ENCODE measurements at regions not wholly inside any gene's neighbourhood (a gene's known extent, or its start where the extent isn't known, plus 50 kb on each side); places are given as distances from the start of the nearest gene placed in this dataset.
"Not testable (repeated sequence)": the region's sequence is repeated elsewhere in the genome, so short reads cannot be mapped to it uniquely, and the experiment has no call there.

GRCh38 chr4:3611778-3612177, 79.6 kb upstream of the LRPAP1 start:
- Histone ChIP-seq H3K4me3 (no peak overlapping the region), H3K36me3 (no peaks in the 10 kb centered on the region), H3K4me2 (no peak overlapping the region), H3K9me3 (replicated peaks in 1 of 11) (peaks cover 0 to 7% (median 0%) of the 10 kb centered on the region in 11 experiments; a peak in 2 of 22 replicates), H3K9ac (no peak overlapping the region), H3K27me3 (no peaks in the 10 kb centered on the region), H3K27ac (no peak overlapping the region), H3K4me1 (peaks cover 0 to 6% (median 0%) of the 10 kb centered on the region in 10 experiments; a peak in 6 of 20 replicates), H4K20me1 (no peaks in the 10 kb centered on the region; a peak in 1 of 22 replicates)
- TF ChIP-seq Cebpa-rat (IDR thresholded peaks at IDR 0.05) = no peak

- H3K27me3 ChIP-seq; H3K27ac ChIP-seq; H3K4me1 ChIP-seq; H3K4me2 ChIP-seq; H3K36me3 ChIP-seq; H4K20me1 ChIP-seq; H3K9ac ChIP-seq; H3K4me3 ChIP-seq; H3K9me3 ChIP-seq (replicated peaks in 1 of 11): not testable (repeated sequence)
These were observed 78.6 kb upstream of the LRPAP1 start for GRCh38 chr4:3610851-3611250.

GRCh38 chr4:3609905-3610304, 77.7 kb upstream of the LRPAP1 start:
- H3K36me3 ChIP-seq; H3K4me1 ChIP-seq; H3K4me2 ChIP-seq; H3K9ac ChIP-seq; H3K27me3 ChIP-seq; H4K20me1 ChIP-seq; H3K4me3 ChIP-seq; H3K9me3 ChIP-seq (replicated peaks in 1 of 11); H3K27ac ChIP-seq: not testable (repeated sequence)

- H4K20me1 ChIP-seq = no peaks in the 10 kb centered on the region; a peak in 1 of 22 replicates
- no peak overlapping the region for H3K9ac ChIP-seq
- no peak overlapping the region for H3K4me3 ChIP-seq
- H3K4me1 ChIP-seq = peaks cover 0 to 6% (median 0%) of the 10 kb centered on the region in 10 experiments; a peak in 5 of 20 replicates
- H3K9me3 ChIP-seq (replicated peaks in 1 of 11) = peaks cover 0 to 4% (median 0%) of the 10 kb centered on the region in 11 experiments; a peak in 2 of 22 replicates
- no peak overlapping the region for H3K27ac ChIP-seq
- H3K4me2 ChIP-seq = peak overlapping the region in 1 of 11 experiments; percentile 10; a peak in 1 of 22 replicates
- H3K27me3 ChIP-seq = no peaks in the 10 kb centered on the region
- no peak for TF ChIP-seq Cebpa-rat (IDR thresholded peaks at IDR 0.05)
- no peaks in the 10 kb centered on the region for H3K36me3 ChIP-seq
These were observed 75.7 kb upstream of the LRPAP1 start for GRCh38 chr4:3607690-3608552.

- H3K4me3 ChIP-seq; H3K9me3 ChIP-seq (replicated peaks in 1 of 11); H3K27ac ChIP-seq; H3K36me3 ChIP-seq; H3K9ac ChIP-seq; H3K4me2 ChIP-seq; H3K4me1 ChIP-seq; H4K20me1 ChIP-seq; H3K27me3 ChIP-seq: not testable (repeated sequence)
These were observed 74.6 kb upstream of the LRPAP1 start for GRCh38 chr4:3606850-3607249.

DNA sequence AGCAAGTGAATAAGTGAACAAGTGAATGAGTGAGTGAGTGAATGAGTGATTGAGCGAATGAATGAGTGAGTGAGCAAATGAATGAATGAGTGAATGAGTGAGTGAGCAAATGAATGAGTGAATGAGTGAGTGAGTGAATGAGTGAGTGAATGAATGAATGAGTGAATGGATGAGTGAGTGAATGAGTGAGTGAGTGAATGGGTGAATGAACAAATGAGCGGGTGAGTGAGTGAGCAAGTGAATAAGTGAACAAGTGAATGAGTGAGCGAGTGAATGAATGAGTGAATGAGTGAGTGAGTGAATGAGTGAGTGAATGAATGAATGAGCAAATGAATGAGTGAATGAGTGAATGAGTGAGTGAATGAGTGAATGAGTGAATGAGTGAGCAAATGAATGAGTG, 74.0 kb upstream of the LRPAP1 start:
- H3K4me1 ChIP-seq, H3K27ac ChIP-seq: not testable (repeated sequence)

GRCh38 chr4:3605491-3605890, 73.3 kb upstream of the LRPAP1 start:
- TF ChIP-seq Cebpa-rat (IDR thresholded peaks at IDR 0.05) = no peak
- no peaks in the 10 kb centered on the region for H3K36me3 ChIP-seq
- H3K4me2 ChIP-seq = no peak overlapping the region
- H3K4me3 ChIP-seq = no peak overlapping the region
- no peak overlapping the region; a peak in 1 of 22 replicates for H3K9ac ChIP-seq
- H3K27me3 ChIP-seq = no peaks in the 10 kb centered on the region
- H4K20me1 ChIP-seq = no peaks in the 10 kb centered on the region; a peak in 1 of 22 replicates
- peaks cover 0 to 9% (median 5%) of the 10 kb centered on the region in 11 experiments; a peak in 9 of 22 replicates for H3K9me3 ChIP-seq (replicated peaks in 1 of 11)
- H3K4me1 ChIP-seq = peaks cover 0 to 6% (median 0%) of the 10 kb centered on the region in 10 experiments; a peak in 4 of 20 replicates
- H3K27ac ChIP-seq = no peak overlapping the region

More for the DNA sequence above, 74.0 kb upstream of the LRPAP1 start:
- H3K9ac ChIP-seq; H3K27me3 ChIP-seq; H3K36me3 ChIP-seq; H3K4me3 ChIP-seq; H3K9me3 ChIP-seq (replicated peaks in 1 of 11); H3K4me2 ChIP-seq; H4K20me1 ChIP-seq: not testable (repeated sequence)

DNA sequence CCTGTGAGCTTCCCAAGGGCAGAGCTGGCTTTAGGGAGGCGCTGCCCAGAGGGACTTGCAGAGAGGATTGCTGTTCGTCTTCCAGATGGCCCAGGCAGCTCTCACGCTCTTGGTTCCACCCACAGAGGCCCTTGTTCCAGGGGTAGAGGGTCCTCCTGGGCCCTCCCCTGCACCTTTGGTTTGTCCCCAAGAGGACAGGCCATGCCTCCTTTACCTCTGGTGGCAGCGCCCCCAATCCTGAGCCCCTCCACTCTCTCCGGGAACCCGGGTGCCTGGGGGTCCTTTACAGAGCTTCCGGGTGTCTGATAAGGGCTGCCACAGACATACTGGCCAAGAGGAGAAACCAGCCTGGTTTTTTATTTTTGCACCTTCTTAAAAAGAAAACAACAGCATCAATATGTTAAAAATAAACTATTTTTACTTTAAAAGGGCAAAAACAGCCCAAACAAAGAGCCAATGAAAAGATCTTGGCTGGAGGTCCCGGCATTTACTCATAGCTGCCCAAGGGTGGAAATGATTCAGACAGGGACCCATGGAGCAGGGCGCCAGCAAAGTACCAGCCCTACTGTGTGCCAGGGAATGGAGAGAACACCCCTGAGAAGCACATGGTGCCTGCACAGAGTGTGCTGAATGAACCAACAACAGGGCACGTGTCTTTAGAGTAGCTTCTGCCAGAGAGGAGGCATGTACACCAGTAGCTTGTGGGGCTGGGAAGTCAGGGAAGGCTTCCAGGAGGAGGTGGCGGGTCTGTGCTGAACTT, 70.8 kb upstream of the LRPAP1 start:
- H3K9ac ChIP-seq; H3K9me3 ChIP-seq (replicated peaks in 1 of 11): not testable (repeated sequence)

GRCh38 chr4:3601992-3602391, 69.8 kb upstream of the LRPAP1 start:
- Histone ChIP-seq H3K36me3 (no peaks in the 10 kb centered on the region), H3K4me3 (no peak overlapping the region), H3K9me3 (replicated peaks in 1 of 11) (peaks cover 0 to 9% (median 5%) of the 10 kb centered on the region in 11 experiments; a peak in 9 of 22 replicates), H3K9ac (no peak overlapping the region), H3K27ac (no peak overlapping the region), H3K4me2 (no peak overlapping the region), H3K27me3 (no peaks in the 10 kb centered on the region), H3K4me1 (no peaks in the 10 kb centered on the region), H4K20me1 (no peaks in the 10 kb centered on the region)
- TF ChIP-seq Cebpa-rat (IDR thresholded peaks at IDR 0.05) = no peak

More for the DNA sequence above, 70.8 kb upstream of the LRPAP1 start:
- H3K4me1 ChIP-seq, H3K4me2 ChIP-seq, H3K27ac ChIP-seq, H3K27me3 ChIP-seq, H3K4me3 ChIP-seq, H4K20me1 ChIP-seq, H3K36me3 ChIP-seq: not testable (repeated sequence)

DNA sequence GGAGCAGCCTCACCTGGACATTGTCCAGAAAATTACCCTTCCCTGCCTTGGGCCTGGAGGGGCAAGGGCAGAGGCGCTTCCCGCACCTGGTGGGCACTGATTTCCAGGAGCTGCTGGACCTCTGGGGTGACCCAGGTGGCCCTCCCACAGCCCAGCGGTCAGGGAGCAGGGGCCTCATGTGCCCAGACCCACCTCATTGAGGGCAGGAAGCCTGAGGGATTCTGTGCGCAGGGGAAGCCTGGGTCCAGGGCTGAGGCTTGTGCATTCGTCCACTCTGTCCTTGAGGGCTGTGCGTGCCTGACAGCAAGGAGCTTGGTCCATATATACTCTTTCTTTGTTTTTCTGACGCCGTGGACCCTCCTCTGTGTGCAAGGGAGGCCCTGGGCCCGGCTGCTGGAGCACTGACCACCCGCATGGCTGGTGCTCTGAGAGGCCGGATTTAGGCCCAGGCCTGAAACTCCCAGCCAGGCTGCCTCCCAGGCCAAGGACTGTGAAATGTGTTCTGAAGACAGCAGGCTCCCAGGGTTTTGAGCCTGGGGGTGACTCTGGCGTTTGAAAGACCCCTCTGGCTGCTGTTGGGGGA, 69.0 kb upstream of the LRPAP1 start:
- H3K9ac ChIP-seq; H3K4me2 ChIP-seq; H3K27ac ChIP-seq; H4K20me1 ChIP-seq; H3K9me3 ChIP-seq (replicated peaks in 1 of 11); H3K27me3 ChIP-seq; H3K4me1 ChIP-seq; H3K36me3 ChIP-seq; H3K4me3 ChIP-seq: not testable (repeated sequence)
